ENCODE measurements at regions not wholly inside any gene's neighbourhood (a gene's known extent, or its start where the extent isn't known, plus 50 kb on each side); places are given as distances from the start of the nearest gene placed in this dataset.

DNA sequence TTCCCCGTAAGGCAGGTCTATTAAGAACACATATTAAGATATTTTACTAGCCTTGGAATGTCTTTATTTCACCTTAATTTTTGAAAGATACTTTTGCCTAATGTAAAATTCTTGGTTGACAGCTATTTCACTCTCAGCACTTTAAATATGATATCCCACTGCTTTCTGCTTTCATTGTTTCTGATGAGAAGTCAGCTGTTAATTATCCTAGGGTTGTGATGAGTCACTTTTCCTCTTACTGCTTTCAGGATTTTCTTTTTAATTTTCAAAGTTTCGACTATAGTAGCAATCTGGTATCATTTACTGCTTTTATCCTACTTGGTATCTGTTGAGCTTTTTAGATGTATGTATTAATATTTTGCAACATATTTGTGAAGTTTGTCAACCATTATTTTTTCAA, 578.9 kb upstream of the ATP2B1 start:
- H3K27me3 ChIP-seq: no peaks in the 10 kb centered on the region
- H3K9me3 ChIP-seq: no peaks in the 10 kb centered on the region
- H3K27ac ChIP-seq: no peak overlapping the region
- H3K4me1 ChIP-seq: no peaks in the 10 kb centered on the region
- intact Hi-C loops (cut with DNase I; ENCODE audit: low total_unique reads): no loop called here
- no peaks in the 10 kb centered on the region for H3K36me3 ChIP-seq
- TF ChIP-seq, protein P1, sequence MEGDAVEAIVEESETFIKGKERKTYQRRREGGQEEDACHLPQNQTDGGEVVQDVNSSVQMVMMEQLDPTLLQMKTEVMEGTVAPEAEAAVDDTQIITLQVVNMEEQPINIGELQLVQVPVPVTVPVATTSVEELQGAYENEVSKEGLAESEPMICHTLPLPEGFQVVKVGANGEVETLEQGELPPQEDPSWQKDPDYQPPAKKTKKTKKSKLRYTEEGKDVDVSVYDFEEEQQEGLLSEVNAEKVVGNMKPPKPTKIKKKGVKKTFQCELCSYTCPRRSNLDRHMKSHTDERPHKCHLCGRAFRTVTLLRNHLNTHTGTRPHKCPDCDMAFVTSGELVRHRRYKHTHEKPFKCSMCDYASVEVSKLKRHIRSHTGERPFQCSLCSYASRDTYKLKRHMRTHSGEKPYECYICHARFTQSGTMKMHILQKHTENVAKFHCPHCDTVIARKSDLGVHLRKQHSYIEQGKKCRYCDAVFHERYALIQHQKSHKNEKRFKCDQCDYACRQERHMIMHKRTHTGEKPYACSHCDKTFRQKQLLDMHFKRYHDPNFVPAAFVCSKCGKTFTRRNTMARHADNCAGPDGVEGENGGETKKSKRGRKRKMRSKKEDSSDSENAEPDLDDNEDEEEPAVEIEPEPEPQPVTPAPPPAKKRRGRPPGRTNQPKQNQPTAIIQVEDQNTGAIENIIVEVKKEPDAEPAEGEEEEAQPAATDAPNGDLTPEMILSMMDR (IDR thresholded peaks at IDR 0.05): no peak
- TF ChIP-seq POLR2AphosphoS5 (IDR thresholded peaks at IDR 0.05): no peak
- no peak for TF ChIP-seq POLR2A (IDR thresholded peaks at IDR 0.05)
- no peak overlapping the region for H3K4me3 ChIP-seq
- DNase-seq (ENCODE audit: low spot score in 2 of 2): no peak

DNA sequence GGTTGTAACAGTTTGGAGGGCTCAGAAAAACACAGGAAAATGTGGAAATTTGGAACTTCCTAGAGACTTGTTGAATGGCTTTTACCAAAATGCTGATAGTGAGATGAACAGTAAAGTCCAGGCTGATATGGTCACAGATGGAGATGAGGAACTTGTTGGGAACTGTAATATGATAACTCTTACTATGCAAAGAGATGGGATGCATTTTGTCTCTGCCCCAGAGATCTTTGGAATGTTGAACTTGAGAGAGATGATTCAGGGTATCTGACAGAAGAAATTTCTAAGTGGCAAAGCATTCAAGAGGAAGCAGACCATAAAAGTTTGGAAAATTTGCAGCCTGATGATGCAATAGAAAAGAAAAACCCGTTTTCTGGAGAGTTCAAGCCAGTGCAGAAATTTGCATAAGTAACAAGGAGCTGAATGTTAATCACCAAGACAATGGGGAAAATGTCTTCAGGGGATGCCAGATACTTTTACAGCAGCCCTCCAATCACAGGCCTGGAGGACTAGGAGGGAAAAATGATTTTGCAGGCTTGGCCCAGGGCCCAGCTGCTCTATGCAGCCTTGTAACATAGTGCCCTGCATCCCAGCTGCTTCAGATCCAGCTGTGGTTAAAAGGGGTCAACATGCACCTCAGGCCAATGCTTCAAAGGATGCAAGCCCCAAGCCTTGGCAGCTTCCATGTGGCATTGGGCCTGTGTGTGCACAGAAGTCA, 572.7 kb upstream of the ATP2B1 start:
- Histone ChIP-seq H3K4me3 (no peak overlapping the region), H3K36me3 (no peaks in the 10 kb centered on the region), H3K4me1 (no peaks in the 10 kb centered on the region), H3K27ac (no peak overlapping the region), H3K27me3 (no peaks in the 10 kb centered on the region), H3K9me3 (peaks cover 10 to 12% of the 10 kb centered on the region in 2 donors)
- DNase-seq (ENCODE audit: low spot score in 2 of 2): no peak
- intact Hi-C loops (cut with DNase I; ENCODE audit: low total_unique reads): no loop called here
- TF ChIP-seq POLR2A (IDR thresholded peaks at IDR 0.05): no peak
- TF ChIP-seq, protein P1 (IDR thresholded peaks at IDR 0.05): no peak
- TF ChIP-seq POLR2AphosphoS5 (IDR thresholded peaks at IDR 0.05): no peak

DNA sequence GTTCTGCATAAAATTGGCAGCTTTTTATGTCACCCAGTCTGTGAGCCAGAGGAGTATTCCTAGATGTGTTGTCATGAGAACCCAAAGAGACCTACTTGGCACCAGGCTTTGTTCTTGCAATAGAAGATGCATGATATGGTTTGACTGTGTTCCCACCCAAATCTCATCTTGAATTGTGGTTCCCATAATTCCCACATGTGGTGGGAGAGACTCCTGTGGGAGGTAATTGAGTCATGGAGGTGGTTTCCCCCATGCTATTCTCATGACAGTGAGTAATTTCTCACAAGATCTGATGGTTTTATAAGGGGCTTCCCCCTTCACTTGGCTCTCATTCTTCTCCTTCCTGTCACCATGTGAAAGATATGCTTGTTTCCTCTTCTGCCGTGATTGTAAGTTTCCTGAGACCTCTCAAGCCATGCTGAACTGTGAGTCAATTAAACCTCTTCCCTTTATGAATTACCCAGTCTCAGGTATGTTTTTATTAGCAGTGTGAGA, 572.0 kb upstream of the ATP2B1 start:
- intact Hi-C loops (cut with DNase I; ENCODE audit: low total_unique reads): no loop called here
- no peak overlapping the region for H3K27ac ChIP-seq
- no peak overlapping the region for H3K4me3 ChIP-seq
- TF ChIP-seq POLR2A (IDR thresholded peaks at IDR 0.05): no peak
- TF ChIP-seq, protein P1 (IDR thresholded peaks at IDR 0.05): no peak
- no peak for TF ChIP-seq POLR2AphosphoS5 (IDR thresholded peaks at IDR 0.05)
- no peak for DNase-seq (ENCODE audit: low spot score in 2 of 2)
- no peaks in the 10 kb centered on the region for H3K4me1 ChIP-seq
- no peaks in the 10 kb centered on the region for H3K36me3 ChIP-seq
- H3K9me3 ChIP-seq: peaks cover 10 to 12% of the 10 kb centered on the region in 2 donors
- H3K27me3 ChIP-seq: no peaks in the 10 kb centered on the region

DNA sequence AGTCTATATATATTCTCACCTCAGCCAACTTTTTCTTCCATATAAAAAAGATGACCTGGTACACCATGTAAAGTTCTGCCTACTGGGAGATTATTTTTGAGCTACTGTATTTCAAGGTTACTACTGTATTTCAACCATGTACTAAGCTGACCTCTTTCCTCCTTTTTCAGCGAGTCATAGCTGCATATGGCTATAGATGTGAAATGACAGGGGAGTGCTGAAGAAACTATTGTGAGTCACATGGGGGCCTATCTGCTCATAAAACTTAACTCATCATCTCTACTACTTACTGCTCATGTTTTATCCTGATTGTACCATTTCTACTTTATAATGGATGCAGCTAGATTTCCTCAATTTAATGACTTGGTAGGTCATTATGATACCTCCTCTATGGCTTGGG, 571.4 kb upstream of the ATP2B1 start:
- H3K4me1 ChIP-seq: no peaks in the 10 kb centered on the region
- no peak overlapping the region for H3K4me3 ChIP-seq
- intact Hi-C loops (cut with DNase I; ENCODE audit: low total_unique reads): no loop called here
- no peak overlapping the region for H3K27ac ChIP-seq
- no peak for TF ChIP-seq POLR2AphosphoS5 (IDR thresholded peaks at IDR 0.05)
- TF ChIP-seq, protein P1 (IDR thresholded peaks at IDR 0.05): no peak
- TF ChIP-seq POLR2A (IDR thresholded peaks at IDR 0.05): no peak
- peaks cover 10 to 12% of the 10 kb centered on the region in 2 donors for H3K9me3 ChIP-seq
- no peaks in the 10 kb centered on the region for H3K36me3 ChIP-seq
- no peak for DNase-seq (ENCODE audit: low spot score in 2 of 2)
- H3K27me3 ChIP-seq: no peaks in the 10 kb centered on the region

DNA sequence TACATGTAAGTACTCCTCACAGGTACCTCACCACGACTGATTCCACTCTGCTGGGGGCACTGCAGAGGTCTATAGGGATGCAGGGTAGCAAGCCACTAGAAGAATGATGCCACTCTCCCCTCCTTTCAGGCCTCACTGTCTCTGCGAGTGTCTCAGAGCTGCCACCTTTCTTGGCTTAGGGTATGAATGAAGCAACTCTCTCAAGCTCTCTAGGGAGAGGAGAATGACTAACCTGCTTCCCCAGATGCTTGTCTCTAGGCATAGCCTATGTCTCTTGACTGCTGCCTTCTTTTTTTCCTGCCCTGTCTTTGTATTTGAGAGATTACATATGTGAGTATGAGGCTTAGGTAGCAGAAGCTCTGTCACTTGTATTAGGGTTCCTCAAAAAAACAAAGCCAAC, 566.5 kb upstream of the ATP2B1 start:
- Histone ChIP-seq H3K9me3 (no peaks in the 10 kb centered on the region), H3K36me3 (no peaks in the 10 kb centered on the region), H3K4me1 (no peaks in the 10 kb centered on the region), H3K27ac (no peak overlapping the region), H3K4me3 (no peak overlapping the region), H3K27me3 (no peaks in the 10 kb centered on the region)
- intact Hi-C loops (cut with DNase I; ENCODE audit: low total_unique reads): loop anchor here (10.0 kb wide), 1 partner anchor 510 kb away; no protein-coding TSS in a partner anchor
- TF ChIP-seq POLR2A (IDR thresholded peaks at IDR 0.05): no peak
- TF ChIP-seq POLR2AphosphoS5 (IDR thresholded peaks at IDR 0.05): no peak
- TF ChIP-seq, protein P1 (IDR thresholded peaks at IDR 0.05): no peak
- DNase-seq (ENCODE audit: low spot score in 2 of 2): no peak
